ENCODE measurements at regions not wholly inside any gene's neighbourhood (a gene's known extent, or its start where the extent isn't known, plus 50 kb on each side); places are given as distances from the start of the nearest gene placed in this dataset.
A peak's percentile ranks its signal among the peaks of the same experiment; 100 is the strongest.

GRCh38 chr2:186263673-186264250 is 222.3 kb upstream of the ZC3H15 start:
- no peak overlapping the region for H3K27ac ChIP-seq

GRCh38 chr2:186269536-186269935 is 216.5 kb upstream of the ZC3H15 start:
- DNase-seq (ENCODE audit: low read depth, low spot score), result no peak
- no peak overlapping the region for H3K27ac ChIP-seq

More at GRCh38 chr2:186263673-186264250, 222.3 kb upstream of the ZC3H15 start:
- no peak for DNase-seq (ENCODE audit: low read depth, low spot score)

- no peak overlapping the region for H3K27ac ChIP-seq
- DNase-seq (ENCODE audit: low read depth, low spot score), result no peak
Measured at GRCh38 chr2:186273953-186274352, 212.1 kb upstream of the ZC3H15 start.

DNA sequence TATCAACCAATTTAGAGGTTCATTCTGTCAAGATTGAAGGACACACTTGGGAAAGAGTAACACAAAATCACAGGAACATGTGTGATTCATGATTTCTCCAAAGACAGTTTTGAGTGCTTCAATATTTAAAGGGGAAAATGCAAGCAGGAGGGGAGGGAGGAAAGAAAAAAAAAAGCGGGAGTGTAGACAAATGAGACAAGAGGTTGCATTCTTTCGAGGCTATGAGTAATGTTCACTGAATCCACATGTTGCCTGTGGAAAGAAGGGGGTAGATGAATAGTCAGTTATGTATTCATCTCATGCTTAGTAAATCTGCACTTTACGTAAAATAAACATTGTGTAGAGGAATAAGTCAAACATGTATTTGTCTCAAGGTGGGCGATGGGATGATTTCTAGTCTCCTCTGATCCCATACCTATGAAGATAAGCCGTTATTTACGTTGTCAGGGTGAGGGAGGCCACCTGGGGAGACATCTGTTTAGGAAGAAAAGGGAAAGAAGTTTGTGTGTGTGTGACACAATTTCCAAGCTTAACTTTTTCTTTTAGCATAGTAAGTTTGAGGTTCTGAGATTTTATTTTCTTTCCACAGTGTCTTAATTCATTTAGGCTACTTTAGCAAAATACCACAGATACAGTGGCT is 211.0 kb upstream of the ZC3H15 start:
- DNase-seq (ENCODE audit: low read depth, low spot score), result peak; percentile 16
- peak overlapping the region; percentile 2 for H3K27ac ChIP-seq

DNA sequence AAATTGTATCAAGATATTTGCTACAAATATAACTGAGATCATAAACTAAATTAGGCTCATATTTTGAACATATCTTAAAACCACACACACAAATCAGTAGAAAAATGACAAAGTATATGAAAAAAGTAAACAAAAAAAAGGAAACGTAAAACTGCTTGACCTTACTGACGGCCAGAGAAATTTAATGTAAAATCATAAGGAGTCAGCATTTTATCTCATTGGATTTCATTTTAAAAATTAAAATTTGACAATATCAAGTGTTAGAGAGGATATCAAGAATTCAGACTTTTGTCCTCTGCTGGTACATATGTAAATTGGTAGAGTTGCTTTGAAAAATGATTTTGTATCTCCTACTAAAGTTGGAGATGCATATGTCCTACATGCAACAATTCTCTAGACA is 209.2 kb upstream of the ZC3H15 start:
- no peak for DNase-seq (ENCODE audit: low read depth, low spot score)
- no peak overlapping the region for H3K27ac ChIP-seq

DNA sequence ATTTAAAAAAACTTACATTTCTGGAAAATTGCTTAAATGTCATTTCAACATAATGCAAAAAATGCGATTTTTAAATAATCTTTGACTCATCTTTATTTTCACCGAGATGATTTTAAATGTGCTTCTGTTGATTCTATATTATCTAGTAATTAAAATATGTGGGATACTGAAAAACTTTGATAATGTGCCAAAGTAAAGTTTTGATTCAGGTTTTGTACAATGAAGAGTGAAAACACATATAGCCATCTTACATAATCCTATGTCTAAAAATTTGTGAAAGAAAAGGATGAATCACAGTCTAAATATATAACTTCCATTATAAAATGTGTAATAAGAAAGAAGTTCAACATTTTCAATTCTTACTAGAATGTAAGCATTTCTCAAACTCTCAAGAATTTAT is 204.3 kb upstream of the ZC3H15 start:
- DNase-seq (ENCODE audit: low read depth, low spot score), result no peak
- no peak overlapping the region for H3K27ac ChIP-seq

DNA sequence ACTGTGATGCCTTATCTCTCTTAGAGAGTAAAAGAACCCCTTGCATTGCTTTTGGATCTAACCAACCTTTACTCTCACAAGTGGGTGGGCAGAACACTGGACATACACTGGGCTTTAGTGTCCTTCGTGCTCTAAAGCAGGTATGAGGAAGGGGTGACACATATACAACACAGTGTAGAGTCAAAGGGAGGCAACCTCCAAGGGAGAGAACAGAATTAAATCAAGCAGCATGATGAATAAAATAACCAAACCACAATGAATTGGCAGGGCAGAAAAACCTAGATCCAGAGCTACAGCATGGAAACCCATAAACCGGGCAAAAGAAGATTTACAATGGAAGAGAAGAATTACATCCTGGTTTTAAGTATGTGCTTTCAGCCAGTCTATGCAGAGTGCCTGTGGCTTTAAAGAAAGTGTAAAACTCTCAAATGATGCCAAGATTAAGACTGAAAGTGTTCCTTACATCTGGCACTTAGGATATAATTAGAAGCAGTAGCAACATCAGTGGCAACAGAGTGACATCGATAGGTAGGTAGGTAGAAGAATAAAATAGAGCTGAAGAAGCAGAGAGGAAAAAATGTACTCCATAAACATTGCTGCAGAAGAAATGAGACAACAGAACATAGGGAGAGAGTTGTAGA is 191.7 kb upstream of the ZC3H15 start:
- DNase-seq (ENCODE audit: low read depth, low spot score), result no peak

DNA sequence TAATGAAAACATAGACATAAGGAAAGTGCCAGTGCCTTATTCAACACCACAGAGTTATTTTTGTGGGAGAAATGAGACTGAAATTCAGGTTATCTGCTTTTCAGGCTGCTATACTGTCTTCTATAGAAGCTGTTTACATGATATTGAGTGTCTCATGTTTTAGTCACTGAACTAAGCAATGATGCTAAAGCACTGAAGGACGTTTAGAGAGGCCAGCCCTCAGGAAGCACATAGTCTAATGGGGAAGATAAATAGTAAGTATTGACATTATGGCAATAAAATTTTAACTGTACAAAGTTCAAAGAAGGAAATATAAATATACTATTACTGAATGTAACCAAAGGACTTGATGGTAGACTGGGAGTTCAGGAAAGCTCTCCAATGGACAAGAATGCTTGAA is 186.4 kb upstream of the ZC3H15 start:
- no peak for DNase-seq (ENCODE audit: low read depth, low spot score)
- no peak overlapping the region for H3K27ac ChIP-seq

More for the DNA sequence above, 191.7 kb upstream of the ZC3H15 start:
- H3K27ac ChIP-seq, result no peak overlapping the region

GRCh38 chr2:186302263-186302662 is 183.8 kb upstream of the ZC3H15 start:
- no peak for DNase-seq (ENCODE audit: low read depth, low spot score)
- no peak overlapping the region for H3K27ac ChIP-seq

DNA sequence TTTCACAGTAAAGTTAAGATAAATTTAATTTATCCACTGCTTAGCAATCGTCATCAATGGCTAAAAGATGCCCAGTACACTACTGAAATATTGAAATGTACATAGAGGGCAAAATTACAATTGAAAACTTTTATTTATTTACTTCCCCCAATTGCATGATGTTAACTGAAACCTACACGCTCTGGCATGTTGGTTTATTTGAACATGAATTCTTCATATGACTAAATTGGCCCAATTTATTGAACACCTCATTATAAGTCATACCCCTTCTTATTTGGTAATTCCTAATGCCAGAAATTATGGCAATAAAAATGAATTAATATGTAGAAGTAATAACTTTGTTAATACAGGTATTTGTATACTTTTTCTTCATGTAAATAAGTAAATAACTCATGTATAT is 183.0 kb upstream of the ZC3H15 start:
- DNase-seq (ENCODE audit: low read depth, low spot score), result peak; percentile 48
- peak overlapping the region; percentile 34 for H3K27ac ChIP-seq

DNA sequence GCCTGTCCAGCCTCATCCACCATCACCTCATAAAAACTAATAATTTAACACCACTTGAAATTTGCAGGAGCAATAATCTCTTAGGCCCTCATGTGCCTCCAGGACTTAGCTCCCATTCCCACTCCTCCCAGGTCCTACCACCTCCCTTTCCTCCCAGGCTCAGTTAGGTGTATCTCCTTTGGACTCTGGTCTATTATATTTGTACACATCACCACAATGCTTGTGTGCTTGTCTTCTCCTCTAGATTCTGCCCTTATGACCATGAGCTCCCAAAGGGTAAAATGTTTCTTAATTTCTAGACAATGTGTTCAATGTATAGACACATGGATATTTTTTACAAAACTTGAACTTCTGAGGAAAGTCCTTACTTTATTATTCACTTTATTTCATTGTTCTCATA is 182.0 kb upstream of the ZC3H15 start:
- no peak overlapping the region for H3K27ac ChIP-seq
- no peak for DNase-seq (ENCODE audit: low read depth, low spot score)

GRCh38 chr2:186306754-186307153 is 179.3 kb upstream of the ZC3H15 start:
- DNase-seq (ENCODE audit: low read depth, low spot score), result no peak
- H3K27ac ChIP-seq, result no peak overlapping the region

GRCh38 chr2:186307871-186308270 is 178.2 kb upstream of the ZC3H15 start:
- peak overlapping the region; percentile 43 for H3K27ac ChIP-seq
- DNase-seq (ENCODE audit: low read depth, low spot score), result no peak

- H3K27ac ChIP-seq, result peak overlapping the region; percentile 43
- DNase-seq (ENCODE audit: low read depth, low spot score), result peak; percentile 36
Measured at GRCh38 chr2:186308347-186308746, 177.7 kb upstream of the ZC3H15 start.

- no peak for DNase-seq (ENCODE audit: low read depth, low spot score)
- H3K27ac ChIP-seq, result no peak overlapping the region
Measured at GRCh38 chr2:186309901-186310300, 176.2 kb upstream of the ZC3H15 start.

GRCh38 chr2:186319105-186319504 is 167.0 kb upstream of the ZC3H15 start:
- no peak for DNase-seq (ENCODE audit: low read depth, low spot score)
- no peak overlapping the region for H3K27ac ChIP-seq

DNA sequence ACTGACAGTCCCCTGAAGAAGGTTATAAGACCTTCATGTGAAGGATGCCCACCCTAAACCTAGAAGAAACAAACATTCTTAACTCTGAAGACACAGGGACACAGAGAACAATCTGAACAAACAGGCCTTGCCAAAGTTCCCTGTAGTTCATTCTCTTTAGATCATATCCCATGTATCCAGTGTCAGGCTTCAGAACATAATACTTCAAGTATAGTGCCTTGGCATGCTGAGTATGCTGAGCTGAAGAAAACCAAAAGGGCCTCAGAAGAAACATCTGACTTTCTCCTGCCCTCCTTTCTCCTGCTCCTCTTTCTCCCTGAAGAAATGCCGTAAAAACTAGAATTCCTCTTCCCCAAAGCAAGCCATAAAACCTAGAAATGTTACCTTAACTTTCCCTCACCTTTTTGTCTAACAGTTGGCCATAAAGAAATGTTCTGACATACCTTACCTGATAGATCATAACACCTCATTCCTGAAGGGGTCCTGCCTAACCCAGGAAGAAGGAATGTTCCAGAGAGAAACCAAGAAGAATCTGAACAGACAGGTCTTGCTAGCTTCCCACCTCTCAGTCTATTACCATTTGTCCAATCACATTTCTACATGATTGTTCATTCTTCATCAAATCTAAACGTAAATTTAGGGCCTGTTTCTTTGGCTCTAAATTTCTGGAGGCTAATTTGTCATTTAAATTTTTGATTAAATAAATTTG is 160.1 kb upstream of the ZC3H15 start:
- peak overlapping the region; percentile 72 for H3K27ac ChIP-seq
- peak; percentile 70 for DNase-seq (ENCODE audit: low read depth, low spot score)

GRCh38 chr2:186327251-186327868 is 158.7 kb upstream of the ZC3H15 start:
- DNase-seq (ENCODE audit: low read depth, low spot score), result no peak
- H3K27ac ChIP-seq, result peak overlapping the region; percentile 72

DNA sequence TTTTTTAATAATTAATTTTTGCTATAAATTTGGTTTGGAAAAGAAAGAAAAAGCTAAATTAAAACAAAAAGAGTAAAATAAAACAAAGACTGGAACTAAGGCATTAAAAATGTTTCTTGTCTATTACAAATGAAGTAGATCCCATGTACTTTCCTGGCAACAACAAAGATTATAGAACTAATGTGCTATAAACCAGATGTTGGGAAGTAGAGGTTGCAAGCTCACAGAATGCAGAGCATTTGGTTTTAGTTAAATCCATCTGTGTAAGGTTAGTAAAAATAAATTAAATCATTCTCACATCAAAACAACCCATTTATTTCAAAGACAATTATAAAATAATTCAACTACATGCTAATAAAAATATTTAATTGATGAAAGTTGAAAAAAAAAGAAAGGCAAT is 157.2 kb upstream of the ZC3H15 start:
- no peak overlapping the region for H3K27ac ChIP-seq
- no peak for DNase-seq (ENCODE audit: low read depth, low spot score)

DNA sequence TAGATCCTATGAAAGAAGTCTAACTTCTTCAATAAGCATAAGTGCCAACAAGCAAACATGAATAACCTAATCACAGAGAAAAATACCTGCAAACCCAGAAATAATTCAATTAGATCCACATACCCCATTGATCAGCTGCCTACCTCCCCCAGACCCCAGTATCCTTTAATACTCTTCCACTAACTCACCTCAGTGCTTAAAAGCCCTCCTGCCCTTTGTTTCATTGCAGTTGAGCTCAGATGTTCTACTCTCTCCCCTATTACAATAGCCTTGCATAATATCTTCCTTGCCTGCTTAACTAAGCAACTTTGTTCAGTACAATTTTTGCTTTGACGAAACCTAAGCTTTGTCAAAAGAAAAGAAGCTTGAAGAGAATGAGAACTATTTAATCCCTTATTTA is 156.0 kb upstream of the ZC3H15 start:
- no peak overlapping the region for H3K27ac ChIP-seq
- DNase-seq (ENCODE audit: low read depth, low spot score), result no peak

- H3K27ac ChIP-seq, result no peak overlapping the region
- no peak for DNase-seq (ENCODE audit: low read depth, low spot score)
Measured at GRCh38 chr2:186339716-186340115, 146.3 kb upstream of the ZC3H15 start.

All from epithelial cell of prostate (primary cell).